GM18909 (cell line): ENCODE measurements at regions not wholly inside any gene's neighbourhood (a gene's known extent, or its start where the extent isn't known, plus 50 kb on each side); places are given as distances from the start of the nearest gene placed in this dataset.
"Not testable (repeated sequence)": the region's sequence is repeated elsewhere in the genome, so short reads cannot be mapped to it uniquely, and the experiment has no call there.

Experiments used
- ATAC-seq: cut with Tn5 transposase; IDR thresholded peaks from one replicate; pipeline ENCODE4 v1.9.1; 2021; ENCODE audit warnings: mild to moderate bottlenecking; ENCODE audit not compliant: unreplicated experiment, poor library complexity

DNA sequence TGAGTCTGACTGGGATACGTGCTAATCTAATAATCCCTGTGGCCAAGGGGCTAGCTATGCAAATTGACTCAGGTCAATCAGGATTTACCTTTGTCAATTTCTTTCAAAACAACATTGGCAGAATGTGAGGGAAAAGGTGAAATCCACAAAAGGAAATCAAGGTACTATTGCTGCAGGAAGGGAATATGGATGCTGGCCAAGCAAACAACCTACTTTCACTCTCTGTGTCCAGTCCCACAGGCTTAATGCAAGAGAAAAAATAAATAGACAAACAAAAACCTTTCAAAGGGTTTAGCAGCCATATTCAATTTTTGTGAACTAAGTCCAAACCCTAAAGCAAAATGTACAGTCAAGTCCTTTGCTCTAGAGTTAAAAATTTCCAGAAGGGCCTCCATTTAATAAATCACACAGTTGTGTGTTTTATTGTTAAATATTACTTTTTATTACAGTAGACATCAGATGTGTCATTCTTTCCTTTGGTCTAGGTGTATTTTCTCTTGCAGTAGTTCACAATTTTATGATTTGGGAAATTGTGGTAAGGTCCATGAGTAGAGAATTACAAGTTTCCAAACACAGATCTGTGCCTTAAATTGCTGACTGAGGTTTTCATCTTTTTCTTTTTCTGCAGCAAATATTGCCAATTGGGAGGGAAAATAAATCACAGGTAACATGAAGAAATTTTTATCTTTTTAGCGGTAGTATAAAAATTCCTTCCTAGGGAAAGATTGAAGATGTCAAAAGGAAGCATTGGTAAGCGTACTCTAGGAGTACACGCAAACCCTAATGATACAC is 309.1 kb downstream of the DMAC1 start:
- ATAC-seq = no peak

- ATAC-seq = no peak
These were observed 310.5 kb downstream of the DMAC1 start for GRCh38 chr9:7489036-7489435.

DNA sequence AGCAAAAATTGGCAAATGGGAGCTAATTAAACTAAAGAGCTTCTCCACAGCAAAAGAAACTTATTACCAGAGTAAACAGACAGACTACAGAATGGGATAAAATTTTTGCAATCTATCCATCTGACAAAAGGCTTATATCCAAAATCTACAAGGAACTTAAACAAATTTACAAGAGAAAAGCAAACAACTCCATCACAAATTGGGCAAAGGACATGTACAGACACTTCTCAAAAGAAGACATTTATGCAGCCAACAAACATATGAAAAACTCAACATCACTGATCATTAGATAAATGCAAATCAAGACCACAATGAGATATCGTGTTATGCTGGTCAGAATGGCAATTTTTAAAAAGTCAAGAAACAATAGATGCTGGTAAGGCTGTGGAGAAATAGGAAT is 315.6 kb downstream of the DMAC1 start:
- not testable (repeated sequence) for ATAC-seq

- ATAC-seq = no peak
These were observed 318.0 kb downstream of the DMAC1 start for GRCh38 chr9:7481570-7481969.

DNA sequence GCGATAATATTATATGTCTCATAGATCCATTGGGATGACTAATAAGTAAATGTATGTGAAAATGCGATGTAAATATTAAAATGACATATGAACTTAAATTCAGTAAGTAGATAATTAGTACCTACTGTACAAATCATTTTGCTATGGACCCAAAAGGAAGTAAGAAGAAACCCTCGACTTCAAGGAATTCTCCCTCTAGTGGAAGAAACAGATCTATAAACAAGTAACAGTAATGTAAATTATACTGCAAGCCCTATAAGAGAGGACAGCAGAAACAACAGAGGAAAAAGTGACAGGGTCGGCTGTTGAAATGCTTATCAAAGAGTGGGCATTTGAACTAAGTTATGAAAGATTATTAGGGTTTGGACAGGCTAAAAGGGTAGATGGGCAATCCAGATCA is 320.3 kb downstream of the DMAC1 start:
- ATAC-seq = no peak

GRCh38 chr9:7478646-7479045 is 320.9 kb downstream of the DMAC1 start:
- ATAC-seq = no peak

DNA sequence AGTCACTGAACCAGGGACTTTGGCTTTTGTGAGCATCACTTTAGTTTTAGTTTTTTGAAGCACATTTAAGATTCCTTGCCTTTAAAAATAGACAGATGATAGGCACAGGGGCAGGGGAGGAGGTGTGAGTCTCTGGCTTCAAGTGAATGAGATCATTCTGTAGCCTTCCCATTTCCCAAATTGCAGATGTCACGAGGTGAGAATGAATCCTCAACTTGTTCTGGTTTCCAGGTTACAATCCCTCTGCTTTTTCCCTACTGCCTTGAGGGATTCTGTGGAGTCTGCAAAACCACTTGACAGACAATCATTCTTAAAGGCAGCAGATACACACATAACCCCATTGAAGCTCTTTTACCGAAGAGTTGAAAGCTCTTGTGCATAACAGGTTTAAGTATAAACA is 332.4 kb downstream of the DMAC1 start:
- ATAC-seq = no peak

GRCh38 chr9:7461791-7462190 is 337.8 kb downstream of the DMAC1 start:
- ATAC-seq = no peak

GRCh38 chr9:7456793-7457530 is 342.6 kb downstream of the DMAC1 start:
- ATAC-seq = no peak

- ATAC-seq = no peak
These were observed 343.2 kb downstream of the DMAC1 start for GRCh38 chr9:7456377-7456776.

DNA sequence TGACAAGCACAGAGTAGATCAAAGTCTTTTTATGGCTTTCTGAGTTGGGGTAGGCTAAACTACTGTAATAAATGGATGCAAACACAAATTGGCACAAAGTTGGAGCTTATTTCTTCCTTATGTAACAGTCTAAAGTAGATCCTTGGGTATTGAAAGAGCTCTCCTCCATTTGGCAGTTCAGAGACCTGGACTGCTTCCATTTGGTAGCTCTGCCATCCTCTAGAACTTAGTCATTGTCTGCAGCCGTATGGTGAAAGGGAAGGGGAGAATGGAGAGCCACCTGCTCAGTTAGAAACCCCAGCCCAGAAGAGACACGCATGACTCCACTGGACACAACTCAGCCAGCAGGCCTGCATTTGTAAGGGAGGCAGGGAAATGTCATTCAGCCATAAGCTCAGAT is 345.0 kb downstream of the DMAC1 start:
- no peak for ATAC-seq

- ATAC-seq = no peak
These were observed 347.2 kb downstream of the DMAC1 start for GRCh38 chr9:7452378-7452777.

GRCh38 chr9:7451062-7451461 is 348.5 kb downstream of the DMAC1 start:
- ATAC-seq = no peak

DNA sequence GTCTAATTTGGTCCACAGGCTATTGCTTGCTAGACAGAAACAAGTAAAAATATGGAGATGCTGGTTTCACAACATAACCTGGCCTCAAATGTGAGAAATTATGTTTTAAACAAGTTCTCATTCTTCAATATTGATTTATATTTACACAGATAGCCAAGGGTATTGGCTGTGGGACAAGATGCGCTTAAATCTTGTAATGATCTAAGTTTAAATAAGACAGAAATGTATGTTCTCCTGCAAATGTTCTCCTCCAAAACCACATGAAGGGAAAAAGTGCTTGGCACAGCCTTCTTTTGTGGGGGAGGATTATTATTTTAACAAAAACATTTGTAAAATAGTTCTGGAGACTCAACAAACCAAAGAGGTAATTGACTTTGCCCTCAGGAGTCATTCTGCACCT is 356.0 kb downstream of the DMAC1 start:
- ATAC-seq = no peak

GRCh38 chr9:7439355-7439995 is 360.1 kb downstream of the DMAC1 start:
- no peak for ATAC-seq

DNA sequence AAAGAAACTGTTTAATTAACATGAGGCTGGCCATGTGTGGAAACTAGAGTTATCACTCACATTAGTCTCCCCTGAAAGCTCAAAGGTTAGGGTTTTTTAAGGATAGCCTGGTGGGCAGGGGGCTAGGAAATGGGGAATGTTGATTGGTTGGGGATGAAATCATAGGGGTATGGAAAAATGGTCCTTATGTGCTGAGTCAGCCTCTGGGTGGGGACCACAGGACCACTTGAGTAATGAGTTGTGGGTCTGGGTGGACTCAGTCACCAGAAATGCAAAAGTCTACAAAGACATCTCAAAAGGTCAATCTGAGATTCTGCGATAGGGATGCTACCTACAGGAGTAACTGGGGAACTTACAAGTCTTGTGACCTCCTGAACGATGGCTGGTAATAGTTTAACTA is 362.8 kb downstream of the DMAC1 start:
- no peak for ATAC-seq

GRCh38 chr9:7433508-7434292 is 365.9 kb downstream of the DMAC1 start:
- ATAC-seq = no peak

DNA sequence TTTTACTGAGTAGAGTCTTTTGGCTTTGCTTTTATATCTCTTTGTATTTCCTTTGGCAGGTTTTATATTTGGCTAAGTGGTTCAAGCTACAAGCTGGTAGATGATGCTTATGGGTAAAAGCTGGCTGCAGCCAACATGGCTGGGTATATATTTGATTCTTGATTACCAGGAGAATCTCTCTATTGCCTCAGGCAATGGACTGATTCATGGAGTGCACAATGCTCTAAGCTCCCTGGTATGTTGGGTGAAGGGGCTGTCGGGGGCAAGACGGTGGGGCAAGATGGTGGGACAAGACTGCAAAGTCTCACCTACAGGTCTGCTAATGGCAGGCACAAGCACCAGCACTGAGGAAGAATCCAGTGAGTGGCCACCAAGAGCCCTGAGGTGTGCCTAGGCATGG is 366.6 kb downstream of the DMAC1 start:
- no peak for ATAC-seq

DNA sequence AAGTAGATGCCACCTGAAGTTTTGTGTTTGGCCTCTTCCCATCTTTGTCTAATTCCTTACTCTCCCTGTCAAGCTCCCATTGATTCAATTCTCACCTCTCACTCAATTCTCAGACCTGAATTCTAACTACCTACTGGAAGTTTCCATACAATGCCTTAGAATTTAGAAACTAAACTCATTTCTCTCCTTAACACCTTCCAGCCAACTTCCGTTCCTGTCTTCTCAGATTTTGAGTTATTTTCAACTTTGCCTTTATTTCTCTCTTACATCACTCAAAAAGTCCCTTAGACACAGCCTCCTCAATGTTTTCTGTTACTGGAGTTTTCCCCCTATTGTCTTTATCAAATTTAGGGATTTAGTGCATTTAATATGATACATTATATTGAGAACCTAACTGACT is 382.2 kb downstream of the DMAC1 start:
- not testable (repeated sequence) for ATAC-seq

DNA sequence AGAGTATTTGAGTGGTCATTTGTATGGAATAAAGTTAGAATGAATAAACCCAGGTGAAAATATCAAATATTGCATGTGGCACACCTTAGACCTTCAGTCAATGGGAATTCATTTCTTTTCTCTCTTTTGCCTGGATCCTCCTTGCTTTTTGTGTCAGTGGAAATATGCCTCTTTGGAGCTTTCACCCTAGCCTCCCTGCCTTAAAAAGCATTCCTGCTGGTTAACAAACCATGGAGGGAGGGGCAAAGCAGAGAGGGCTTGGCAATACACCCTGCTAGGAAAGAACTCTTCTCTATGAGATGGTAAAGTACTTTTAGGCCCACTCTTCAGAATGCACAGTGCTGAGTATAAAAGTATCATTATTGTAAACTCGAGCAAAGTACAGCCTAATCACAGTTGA is 383.7 kb downstream of the DMAC1 start:
- no peak for ATAC-seq

DNA sequence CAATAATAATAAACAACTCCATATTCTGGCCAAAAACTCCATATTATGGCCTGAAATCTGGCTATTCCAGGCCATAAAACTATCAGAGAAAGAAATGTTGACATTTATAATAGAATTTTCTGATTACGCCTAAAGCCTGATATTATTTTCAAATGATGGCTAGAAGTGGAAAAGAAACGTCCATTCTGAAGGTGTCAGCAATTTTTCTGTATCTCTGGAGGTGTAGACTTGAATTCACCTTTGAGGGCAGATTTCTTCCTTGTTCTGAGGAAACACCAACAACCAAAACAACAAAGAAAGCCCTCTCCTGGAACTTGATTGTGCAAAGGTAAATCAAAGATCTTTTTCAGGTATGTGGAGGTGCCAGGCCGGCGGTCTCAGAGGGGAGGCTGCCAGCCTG is 390.7 kb downstream of the DMAC1 start:
- ATAC-seq = no peak
